ENCODE measurements at regions not wholly inside any gene's neighbourhood (a gene's known extent, or its start where the extent isn't known, plus 50 kb on each side); places are given as distances from the start of the nearest gene placed in this dataset.

GRCh38 chr4:22336822-22337221, 179.0 kb downstream of the ADGRA3 start:
- TF ChIP-seq MZF1 (tag by site-specific recombination; IDR thresholded peaks at IDR 0.05; ENCODE audit: borderline replicate concordance) (no peak), ZNF140 (tag by site-specific recombination; IDR thresholded peaks at IDR 0.05) (no peak)
- Histone ChIP-seq H3K36me3 (ENCODE audit: control insufficient read depth in 2 of 2, insufficient read depth in 1 of 2, low read length in 2 of 2) (no peaks in the 10 kb centered on the region), H3K9me3 (ENCODE audit: control insufficient read depth, insufficient read depth, low read depth, low read length) (no peaks in the 10 kb centered on the region), H3K27ac (ENCODE audit: extremely low read depth, low read depth, low read length) (no peak overlapping the region), H3K4me3 (ENCODE audit: low read depth, low read length) (no peak overlapping the region), H3K4me1 (ENCODE audit: control insufficient read depth, insufficient read depth, low read length) (no peaks in the 10 kb centered on the region)
- POLR2A ChIA-PET = no interaction called here
- CTCF ChIA-PET = no interaction called here

GRCh38 chr4:22334155-22334554, 181.7 kb downstream of the ADGRA3 start:
- CTCF ChIA-PET = no interaction called here

GRCh38 chr4:22324422-22324821, 191.4 kb downstream of the ADGRA3 start:
- Histone ChIP-seq H3K27ac (ENCODE audit: extremely low read depth, low read depth, low read length) (no peak overlapping the region), H3K9me3 (ENCODE audit: control insufficient read depth, insufficient read depth, low read depth, low read length) (no peaks in the 10 kb centered on the region), H3K36me3 (ENCODE audit: control insufficient read depth in 2 of 2, insufficient read depth in 1 of 2, low read length in 2 of 2) (no peaks in the 10 kb centered on the region), H3K4me1 (ENCODE audit: control insufficient read depth, insufficient read depth, low read length) (no peaks in the 10 kb centered on the region), H3K4me3 (ENCODE audit: low read depth, low read length) (no peak overlapping the region)
- ChIA-PET POLR2A (no interaction called here), CTCF (no interaction called here)
- no peak for TF ChIP-seq ZNF624 (tag by site-specific recombination; IDR thresholded peaks at IDR 0.05)
- no peak for TF ChIP-seq ZNF623 (tag by site-specific recombination; IDR thresholded peaks at IDR 0.05)

More at GRCh38 chr4:22334155-22334554, 181.7 kb downstream of the ADGRA3 start:
- Histone ChIP-seq H3K9me3 (ENCODE audit: control insufficient read depth, insufficient read depth, low read depth, low read length) (no peaks in the 10 kb centered on the region), H3K4me3 (ENCODE audit: low read depth, low read length) (no peak overlapping the region), H3K4me1 (ENCODE audit: control insufficient read depth, insufficient read depth, low read length) (no peaks in the 10 kb centered on the region), H3K27ac (ENCODE audit: extremely low read depth, low read depth, low read length) (no peak overlapping the region), H3K36me3 (ENCODE audit: control insufficient read depth in 2 of 2, insufficient read depth in 1 of 2, low read length in 2 of 2) (no peaks in the 10 kb centered on the region)
- POLR2A ChIA-PET = no interaction called here
- TF ChIP-seq SP2 (tag by site-specific recombination; IDR thresholded peaks at IDR 0.05) (no peak), KLF7 (tag by site-specific recombination; IDR thresholded peaks at IDR 0.05; ENCODE audit: borderline replicate concordance) (no peak), KLF1 (tag by site-specific recombination; IDR thresholded peaks at IDR 0.05) (no peak), ZNF311 (tag by site-specific recombination; IDR thresholded peaks at IDR 0.05; ENCODE audit: borderline replicate concordance) (no peak), ZNF10 (tag by site-specific recombination; IDR thresholded peaks at IDR 0.05) (no peak), ZNF202 (tag by site-specific recombination; IDR thresholded peaks at IDR 0.05; ENCODE audit: borderline replicate concordance) (no peak), ZNF501 (tag by site-specific recombination; IDR thresholded peaks at IDR 0.05) (no peak), ZNF292 (tag by site-specific recombination; IDR thresholded peaks at IDR 0.05; ENCODE audit: borderline replicate concordance, low read depth) (no peak)

GRCh38 chr4:22323691-22324090, 192.2 kb downstream of the ADGRA3 start:
- Histone ChIP-seq H3K4me3 (ENCODE audit: low read depth, low read length) (no peak overlapping the region), H3K9me3 (ENCODE audit: control insufficient read depth, insufficient read depth, low read depth, low read length) (no peaks in the 10 kb centered on the region), H3K27ac (ENCODE audit: extremely low read depth, low read depth, low read length) (no peak overlapping the region), H3K36me3 (ENCODE audit: control insufficient read depth in 2 of 2, insufficient read depth in 1 of 2, low read length in 2 of 2) (no peaks in the 10 kb centered on the region), H3K4me1 (ENCODE audit: control insufficient read depth, insufficient read depth, low read length) (no peaks in the 10 kb centered on the region)
- ChIA-PET CTCF (no interaction called here), POLR2A (no interaction called here)
- TF ChIP-seq ZNF341 (tag by site-specific recombination; IDR thresholded peaks at IDR 0.05; ENCODE audit: low read depth) (no peak), ZNF214 (tag by site-specific recombination; IDR thresholded peaks at IDR 0.05; ENCODE audit: borderline replicate concordance) (no peak), ZNF354C (tag by site-specific recombination; IDR thresholded peaks at IDR 0.05; ENCODE audit: borderline replicate concordance, low read depth) (no peak), PATZ1 (tag by site-specific recombination; IDR thresholded peaks at IDR 0.05) (no peak)

Measured in HEK293 (cell line).